Prostate gland (tissue), 2 donors: ENCODE measurements at regions not wholly inside any gene's neighbourhood (a gene's known extent, or its start where the extent isn't known, plus 50 kb on each side); places are given as distances from the start of the nearest gene placed in this dataset.
"Not testable (repeated sequence)": the region's sequence is repeated elsewhere in the genome, so short reads cannot be mapped to it uniquely, and the experiment has no call there.

Source experiments
- DNase-seq: peaks from one replicate; pipeline ENCODE4 v3.0.0-alpha.2; 2019; ENCODE audit warnings: low spot score
- H3K27ac ChIP-seq, 2 donors: fragments of 200-600 bp; sonication (generic); 2 replicates each; pipeline ENCODE4 v1.5.1; 2017 to 2019
- H3K27me3 ChIP-seq: fragments of 200-600 bp; sonication (generic); replicated peaks from 2 replicates; pipeline ENCODE4 v1.5.1; 2019; ENCODE audit not compliant: insufficient read depth
- H3K36me3 ChIP-seq, 2 donors: fragments of 200-600 bp; sonication (generic); 1 replicate in 1 of 2; 2 replicates in 1 of 2; pipeline versions ENCODE4 v1.5.1 to v1.8.1; 2017 to 2019
- H3K4me1 ChIP-seq: fragments of 200-600 bp; sonication (generic); replicated peaks from 2 replicates; pipeline ENCODE4 v1.5.1; 2019
- H3K4me3 ChIP-seq, 2 donors: fragments of 200-600 bp; sonication (generic); 2 replicates each; pipeline ENCODE4 v1.5.1; 2017 to 2019
- H3K9me3 ChIP-seq: fragments of 200-600 bp; sonication (generic); 2 replicates; pipeline ENCODE4 v1.5.1; 2017
- CTCF ChIP-seq, 4 experiments: fragments of 200-600 bp in 2 of 4; fragments of 450-650 bp in 2 of 4; sonication (generic) in 2 of 4; IDR thresholded peaks; 1 replicate in 3 of 4; 2 replicates in 1 of 4; pipeline ENCODE4 v1.5.1; 2016 to 2019; ENCODE audit warnings: antibody characterized with exemption in 4 of 4, mild to moderate bottlenecking in 2 of 4, moderate library complexity in 2 of 4
- POLR2A ChIP-seq: fragments of 450-650 bp; IDR thresholded peaks from one replicate; pipeline ENCODE4 v1.6.1; 2016; ENCODE audit warnings: antibody characterized with exemption, mild to moderate bottlenecking
- POLR2AphosphoS5 ChIP-seq: sonication (generic); formaldehyde crosslinking; IDR thresholded peaks from one replicate; pipeline ENCODE4 v1.6.1; 2017; ENCODE audit warnings: antibody characterized with exemption
- WGBS: methylation state at CpG from one replicate; pipeline ENCODE4 v1.1.5; 2018; 5-methylcytosine and 5-hydroxymethylcytosine counted together
- intact Hi-C: fragments of 100-400 bp; cut with DNase I; formaldehyde crosslinking; loops from one replicate; pipeline ENCODE4 v1.14.2; 2022

- Histone ChIP-seq H3K4me1 (no peaks in the 10 kb centered on the region), H3K4me3 (no peak overlapping the region), H3K27me3 (no peaks in the 10 kb centered on the region), H3K9me3 (no peaks in the 10 kb centered on the region), H3K36me3 (no peaks in the 10 kb centered on the region), H3K27ac (no peak overlapping the region)
- no peak for TF ChIP-seq POLR2AphosphoS5
- no peak for TF ChIP-seq POLR2A
- no peak for TF ChIP-seq CTCF (IDR thresholded peaks at IDR 0.05)
- intact Hi-C loops = no loop called here
- DNase-seq = no peak
- 85% methylated on average over 5 of the region's 5 CpGs for WGBS
These were observed 59.8 kb downstream of the SOD2 start for GRCh38 chr6:159633196-159633595.

GRCh38 chr6:159631886-159632285, 61.2 kb downstream of the SOD2 start:
- Histone ChIP-seq H3K27ac (no peak overlapping the region), H3K36me3 (no peaks in the 10 kb centered on the region), H3K9me3 (no peaks in the 10 kb centered on the region), H3K4me1 (no peaks in the 10 kb centered on the region), H3K4me3 (no peak overlapping the region), H3K27me3 (no peaks in the 10 kb centered on the region)
- TF ChIP-seq POLR2AphosphoS5 (no peak), POLR2A (no peak), CTCF (IDR thresholded peaks at IDR 0.05) (no peak)
- 89% methylated on average over 5 of the region's 5 CpGs for WGBS
- no peak for DNase-seq
- intact Hi-C loops = no loop called here

- no peaks in the 10 kb centered on the region for H3K4me1 ChIP-seq
- H3K27ac ChIP-seq = no peak overlapping the region
- DNase-seq = no peak
- H3K9me3 ChIP-seq = no peaks in the 10 kb centered on the region
- no peaks in the 10 kb centered on the region for H3K27me3 ChIP-seq
- H3K36me3 ChIP-seq = no peaks in the 10 kb centered on the region
- no peak for TF ChIP-seq POLR2AphosphoS5
- no peak for TF ChIP-seq POLR2A
- TF ChIP-seq CTCF (IDR thresholded peaks at IDR 0.05) = no peak
- WGBS = 94% methylated on average over 2 of the region's 2 CpGs
- intact Hi-C loops = no loop called here
- no peak overlapping the region for H3K4me3 ChIP-seq
These were observed 65.1 kb downstream of the SOD2 start for GRCh38 chr6:159627939-159628338.

GRCh38 chr6:159626506-159626905, 66.5 kb downstream of the SOD2 start:
- 93% methylated on average over 5 of the region's 5 CpGs for WGBS

GRCh38 chr6:159623156-159623555, 69.9 kb downstream of the SOD2 start:
- no peaks in the 10 kb centered on the region for H3K36me3 ChIP-seq
- H3K27me3 ChIP-seq = no peaks in the 10 kb centered on the region
- H3K4me1 ChIP-seq = no peaks in the 10 kb centered on the region
- 82% methylated on average over 5 of the region's 5 CpGs for WGBS
- DNase-seq = no peak
- no peak overlapping the region for H3K27ac ChIP-seq
- H3K9me3 ChIP-seq = no peaks in the 10 kb centered on the region
- no peak overlapping the region for H3K4me3 ChIP-seq
- intact Hi-C loops = no loop called here
- no peak for TF ChIP-seq POLR2A
- TF ChIP-seq POLR2AphosphoS5 = no peak

More at GRCh38 chr6:159626506-159626905, 66.5 kb downstream of the SOD2 start:
- H3K4me1 ChIP-seq, DNase-seq, H3K27ac ChIP-seq, H3K36me3 ChIP-seq, H3K4me3 ChIP-seq, intact Hi-C loops, H3K27me3 ChIP-seq, H3K9me3 ChIP-seq: not testable (repeated sequence)

GRCh38 chr6:159620947-159621346, 72.1 kb downstream of the SOD2 start:
- intact Hi-C loops = no loop called here
- H3K27me3 ChIP-seq = no peaks in the 10 kb centered on the region
- no peak for DNase-seq
- H3K4me3 ChIP-seq = no peak overlapping the region
- WGBS = 43% methylated on average over 1 of the region's 1 CpG
- H3K9me3 ChIP-seq = no peaks in the 10 kb centered on the region
- H3K27ac ChIP-seq = no peak overlapping the region
- H3K4me1 ChIP-seq = no peaks in the 10 kb centered on the region
- TF ChIP-seq POLR2AphosphoS5 = no peak
- TF ChIP-seq POLR2A = no peak
- TF ChIP-seq CTCF (IDR thresholded peaks at IDR 0.05) = no peak
- no peaks in the 10 kb centered on the region for H3K36me3 ChIP-seq
